Stomach (tissue), 8 donors: ENCODE measurements at regions not wholly inside any gene's neighbourhood (a gene's known extent, or its start where the extent isn't known, plus 50 kb on each side); places are given as distances from the start of the nearest gene placed in this dataset.

Experiments
- DNase-seq, 2 donors: peaks; one replicate each; pipeline versions ENCODE4 v3.0.0 to v3.0.0-alpha.2; 2013 to 2019
- H3K27ac ChIP-seq, 5 donors: fragments of 200-600 bp in 4 of 5; sonication (generic) in 4 of 5; one replicate each; pipeline ENCODE4 v1.5.1; 2013 to 2019; ENCODE audit warnings: mild to moderate bottlenecking in 1 of 5, moderate library complexity in 1 of 5
- H3K27me3 ChIP-seq, 3 donors: fragments of 200-600 bp; sonication (generic); one replicate each; pipeline ENCODE4 v1.5.1; 2017 to 2019; ENCODE audit warnings: mixed run types in 1 of 3
- H3K36me3 ChIP-seq, 4 donors: fragments of 200-600 bp; sonication (generic); 1 replicate in 3 of 4; 2 replicates in 1 of 4; pipeline ENCODE4 v1.5.1; 2016 to 2019
- H3K4me1 ChIP-seq, 4 donors: fragments of 200-600 bp; sonication (generic); one replicate each; pipeline ENCODE4 v1.5.1; 2016 to 2019
- H3K4me3 ChIP-seq, 4 donors: fragments of 200-600 bp; sonication (generic) in 3 of 4; one replicate each; pipeline ENCODE4 v1.5.1; 2016 to 2019; ENCODE audit warnings: mild to moderate bottlenecking in 1 of 4
- H3K9me3 ChIP-seq, 4 donors: fragments of 200-600 bp; sonication (generic); one replicate each; pipeline ENCODE4 v1.5.1; 2016 to 2019
- CTCF ChIP-seq, 7 experiments: fragments of 450-650 bp in 4 of 7; fragments of 200-600 bp in 3 of 7; sonication (generic) in 3 of 7; IDR thresholded peaks; one replicate each; pipeline ENCODE4 v1.5.1; 2016 to 2019; ENCODE audit warnings: antibody characterized with exemption in 7 of 7, control low read depth in 2 of 7, mild to moderate bottlenecking in 1 of 7
- EP300 ChIP-seq: sonication (generic); formaldehyde crosslinking; IDR thresholded peaks from one replicate; pipeline ENCODE4 v1.6.1; 2017; ENCODE audit warnings: antibody characterized with exemption
- POLR2A ChIP-seq, 4 donors: fragments of 450-650 bp; IDR thresholded peaks; one replicate each; pipeline ENCODE4 v1.6.1; 2016; ENCODE audit warnings: antibody characterized with exemption in 4 of 4, control low read depth in 2 of 4, mild to moderate bottlenecking in 1 of 4, moderate library complexity in 1 of 4
- POLR2AphosphoS5 ChIP-seq, 3 donors: sonication (generic); formaldehyde crosslinking; IDR thresholded peaks; one replicate each; pipeline ENCODE4 v1.6.1; 2016; ENCODE audit warnings: antibody characterized with exemption in 3 of 3
- WGBS, 5 donors: extraction: QIAGEN DNeasy Blood & Tissue Kit in 3 of 5; methylation state at CpG; one replicate each; pipeline versions ENCODE4 v1.1.5 to v1.1.7; 2013 to 2018; 5-methylcytosine and 5-hydroxymethylcytosine counted together
- intact Hi-C: fragments of 100-400 bp; cut with DNase I; formaldehyde crosslinking; loops from one replicate; pipeline ENCODE4 v1.15.1; 2023; ENCODE audit warnings: low total_unique reads
- donor health status: healthy with polysubstance abuse.
- donor health status: Bipolar disorder and iron deficiency.
- donor health status: healthy.

- peak in 1 of 2 donors; percentile 47 for DNase-seq
- TF ChIP-seq POLR2A (IDR thresholded peaks at IDR 0.05) (no peak), CTCF (IDR thresholded peaks at IDR 0.05) (no peak), EP300 (no peak), POLR2AphosphoS5 (IDR thresholded peaks at IDR 0.05) (no peak)
- Histone ChIP-seq H3K36me3 (no peaks in the 10 kb centered on the region), H3K27me3 (no peaks in the 10 kb centered on the region), H3K27ac (peak overlapping the region in 2 of 5 donors; percentile 20 to 35), H3K9me3 (no peaks in the 10 kb centered on the region), H3K4me3 (no peak overlapping the region), H3K4me1 (no peaks in the 10 kb centered on the region)
- WGBS, 5 donors, result 34 to 62% (median 53%) methylated on average over 3 of the region's 3 CpGs
- intact Hi-C loops, result no loop called here
These were observed 119.2 kb downstream of the KLF5 start for GRCh38 chr13:73177916-73178565.

GRCh38 chr13:73177017-73177416 lies 118.2 kb downstream of the KLF5 start:
- DNase-seq, result no peak
- Histone ChIP-seq H3K36me3 (no peaks in the 10 kb centered on the region), H3K4me1 (no peaks in the 10 kb centered on the region), H3K9me3 (no peaks in the 10 kb centered on the region), H3K4me3 (no peak overlapping the region), H3K27ac (no peak overlapping the region), H3K27me3 (no peaks in the 10 kb centered on the region)
- no peak for TF ChIP-seq CTCF (IDR thresholded peaks at IDR 0.05)
- TF ChIP-seq EP300, result no peak
- no peak for TF ChIP-seq POLR2AphosphoS5 (IDR thresholded peaks at IDR 0.05)
- no peak for TF ChIP-seq POLR2A (IDR thresholded peaks at IDR 0.05)
- intact Hi-C loops, result no loop called here
- 54 to 69% (median 66%) methylated on average over 1 of the region's 1 CpG for WGBS, 5 donors

GRCh38 chr13:73174521-73175010 lies 115.8 kb downstream of the KLF5 start:
- no peaks in the 10 kb centered on the region for H3K9me3 ChIP-seq
- H3K27ac ChIP-seq, result no peak overlapping the region
- H3K36me3 ChIP-seq, result no peaks in the 10 kb centered on the region
- TF ChIP-seq POLR2A (IDR thresholded peaks at IDR 0.05) (no peak), POLR2AphosphoS5 (IDR thresholded peaks at IDR 0.05) (no peak), CTCF (IDR thresholded peaks at IDR 0.05) (no peak), EP300 (no peak)
- no peaks in the 10 kb centered on the region for H3K27me3 ChIP-seq
- intact Hi-C loops, result no loop called here
- H3K4me1 ChIP-seq, result peaks cover 0 to 12% (median 3%) of the 10 kb centered on the region in 4 donors
- H3K4me3 ChIP-seq, result no peak overlapping the region
- no peak for DNase-seq

GRCh38 chr13:73173279-73173811 lies 114.5 kb downstream of the KLF5 start:
- Histone ChIP-seq H3K9me3 (no peaks in the 10 kb centered on the region), H3K36me3 (no peaks in the 10 kb centered on the region), H3K4me3 (no peak overlapping the region), H3K27ac (no peak overlapping the region), H3K4me1 (peaks cover 0 to 22% (median 10%) of the 10 kb centered on the region in 4 donors), H3K27me3 (no peaks in the 10 kb centered on the region)
- TF ChIP-seq POLR2A (IDR thresholded peaks at IDR 0.05) (no peak), CTCF (IDR thresholded peaks at IDR 0.05) (no peak), EP300 (no peak), POLR2AphosphoS5 (IDR thresholded peaks at IDR 0.05) (no peak)
- WGBS, 5 donors, result 83 to 94% (median 88%) methylated on average over 3 of the region's 3 CpGs
- peak in 1 of 2 donors; percentile 41 for DNase-seq
- intact Hi-C loops, result no loop called here
